ENCODE measurements at regions not wholly inside any gene's neighbourhood (a gene's known extent, or its start where the extent isn't known, plus 50 kb on each side); places are given as distances from the start of the nearest gene placed in this dataset.

DNA sequence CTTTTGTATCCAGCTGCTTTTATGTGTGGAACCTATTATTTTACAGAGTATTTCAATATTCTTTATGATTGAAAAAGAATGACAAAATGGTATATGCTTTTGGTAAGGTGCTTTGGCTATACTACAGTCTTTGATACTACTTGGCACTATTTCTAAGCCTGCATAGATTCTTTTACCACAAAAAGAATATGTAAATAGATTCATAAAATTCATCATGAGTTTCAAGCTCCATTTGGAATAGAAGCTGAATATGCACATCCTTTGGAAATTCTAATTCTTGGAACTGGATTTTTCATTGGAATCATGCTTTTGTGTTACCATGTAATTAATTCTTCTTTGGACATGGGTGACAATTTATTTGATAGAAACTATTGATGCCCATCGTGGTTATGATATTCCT, 60.2 kb upstream of the SYTL5 start:
- no peak for DNase-seq (ENCODE audit: extremely low spot score)
- CTCF ChIA-PET, result no interaction called here
- TF ChIP-seq CTCF (IDR thresholded peaks at IDR 0.05; ENCODE audit: control extremely low read depth, extremely low read depth, low read depth, missing control alignments), result no peak
- POLR2A ChIA-PET, result no interaction called here

GRCh38 chrX:37955273-37955672, 51.1 kb upstream of the SYTL5 start:
- CTCF ChIA-PET, result no interaction called here
- no peak for DNase-seq (ENCODE audit: extremely low spot score)
- POLR2A ChIA-PET, result no interaction called here
- no peak for TF ChIP-seq CTCF (IDR thresholded peaks at IDR 0.05; ENCODE audit: control extremely low read depth, extremely low read depth, low read depth, missing control alignments)

DNA sequence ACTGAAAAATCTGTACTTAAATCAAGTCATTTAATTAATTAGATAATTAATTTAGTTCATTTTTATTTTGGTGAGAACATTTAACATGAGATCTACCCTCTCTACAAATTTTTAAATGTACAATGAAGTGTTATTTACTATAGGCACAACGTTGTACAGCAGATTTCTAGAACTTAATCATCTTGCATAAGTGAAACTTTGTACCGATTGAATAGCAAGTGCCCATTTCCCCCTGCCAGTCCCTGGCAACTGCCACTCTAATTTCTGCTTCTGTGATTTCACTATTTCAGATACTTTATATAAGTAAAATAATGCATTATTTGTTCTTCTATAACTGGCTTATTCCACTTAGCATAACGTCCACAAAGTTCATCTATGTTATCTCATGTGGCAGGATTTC, 50.1 kb upstream of the SYTL5 start:
- CTCF ChIA-PET, result no interaction called here
- DNase-seq (ENCODE audit: extremely low spot score), result no peak
- POLR2A ChIA-PET, result no interaction called here
- TF ChIP-seq CTCF (IDR thresholded peaks at IDR 0.05; ENCODE audit: control extremely low read depth, extremely low read depth, low read depth, missing control alignments), result no peak
